Prostate gland (tissue), 2 donors: ENCODE measurements at regions not wholly inside any gene's neighbourhood (a gene's known extent, or its start where the extent isn't known, plus 50 kb on each side); places are given as distances from the start of the nearest gene placed in this dataset.

ENCODE experiments used
- DNase-seq: peaks from one replicate; pipeline ENCODE4 v3.0.0-alpha.2; 2019; ENCODE audit warnings: low spot score
- H3K27ac ChIP-seq, 2 donors: fragments of 200-600 bp; sonication (generic); 2 replicates each; pipeline ENCODE4 v1.5.1; 2017 to 2019
- H3K27me3 ChIP-seq: fragments of 200-600 bp; sonication (generic); replicated peaks from 2 replicates; pipeline ENCODE4 v1.5.1; 2019; ENCODE audit not compliant: insufficient read depth
- H3K36me3 ChIP-seq, 2 donors: fragments of 200-600 bp; sonication (generic); 1 replicate in 1 of 2; 2 replicates in 1 of 2; pipeline versions ENCODE4 v1.5.1 to v1.8.1; 2017 to 2019
- H3K4me1 ChIP-seq: fragments of 200-600 bp; sonication (generic); replicated peaks from 2 replicates; pipeline ENCODE4 v1.5.1; 2019
- H3K4me3 ChIP-seq, 2 donors: fragments of 200-600 bp; sonication (generic); 2 replicates each; pipeline ENCODE4 v1.5.1; 2017 to 2019
- H3K9me3 ChIP-seq: fragments of 200-600 bp; sonication (generic); 2 replicates; pipeline ENCODE4 v1.5.1; 2017
- CTCF ChIP-seq, 4 experiments: fragments of 200-600 bp in 2 of 4; fragments of 450-650 bp in 2 of 4; sonication (generic) in 2 of 4; IDR thresholded peaks; 1 replicate in 3 of 4; 2 replicates in 1 of 4; pipeline ENCODE4 v1.5.1; 2016 to 2019; ENCODE audit warnings: antibody characterized with exemption in 4 of 4, mild to moderate bottlenecking in 2 of 4, moderate library complexity in 2 of 4
- POLR2A ChIP-seq: fragments of 450-650 bp; IDR thresholded peaks from one replicate; pipeline ENCODE4 v1.6.1; 2016; ENCODE audit warnings: antibody characterized with exemption, mild to moderate bottlenecking
- POLR2AphosphoS5 ChIP-seq: sonication (generic); formaldehyde crosslinking; IDR thresholded peaks from one replicate; pipeline ENCODE4 v1.6.1; 2017; ENCODE audit warnings: antibody characterized with exemption
- WGBS: methylation state at CpG from one replicate; pipeline ENCODE4 v1.1.5; 2018; 5-methylcytosine and 5-hydroxymethylcytosine counted together
- intact Hi-C: fragments of 100-400 bp; cut with DNase I; formaldehyde crosslinking; loops from one replicate; pipeline ENCODE4 v1.14.2; 2022

DNA sequence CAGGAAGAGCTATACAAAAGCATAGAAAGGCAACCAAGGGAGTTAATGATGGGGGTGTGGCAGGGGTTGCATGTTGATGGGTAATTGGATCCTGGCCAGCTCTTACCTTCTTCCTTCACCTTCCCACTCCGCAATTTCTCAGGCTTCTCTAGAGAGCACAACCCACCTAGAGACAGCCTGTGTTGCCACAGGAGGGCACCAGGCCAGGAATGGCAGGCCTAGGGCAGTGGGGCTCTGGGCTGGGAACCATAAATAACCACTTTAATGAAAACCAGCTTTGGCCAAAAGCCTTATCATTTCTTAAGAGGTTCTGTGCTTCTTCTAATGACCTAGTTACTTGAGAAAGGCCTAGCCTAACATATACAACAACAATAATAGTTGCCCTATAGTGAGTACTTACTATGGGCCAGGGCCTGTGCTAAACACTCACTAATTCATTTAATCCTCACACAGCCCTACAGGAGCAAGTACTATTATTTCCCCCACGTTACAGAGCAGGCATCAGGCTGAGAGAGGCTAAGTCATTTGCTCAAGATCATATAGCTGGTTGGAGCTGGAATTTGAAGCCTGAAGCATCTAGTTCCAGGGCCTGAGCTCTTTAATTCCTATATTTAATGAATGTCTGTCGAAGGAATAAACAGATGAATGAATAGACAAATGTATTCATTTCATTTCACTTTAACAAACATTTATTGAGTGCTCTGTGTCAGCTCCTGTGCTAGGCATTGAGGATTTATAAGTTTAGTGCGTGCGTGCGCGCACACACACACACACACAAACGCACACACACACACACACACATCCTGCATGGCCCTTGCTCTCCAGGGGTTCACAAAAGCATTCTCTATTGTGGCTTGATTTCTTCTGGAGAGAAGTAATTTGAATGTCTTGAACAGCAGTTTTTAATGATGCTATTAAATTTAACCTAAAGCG lies 66.8 kb downstream of the RTL9 start:
- H3K4me1 ChIP-seq = no peaks in the 10 kb centered on the region

GRCh38 chrX:110426155-110426504 lies 67.5 kb downstream of the RTL9 start:
- Histone ChIP-seq H3K4me3 (no peak overlapping the region), H3K36me3 (no peaks in the 10 kb centered on the region), H3K27ac (no peak overlapping the region), H3K4me1 (no peaks in the 10 kb centered on the region), H3K27me3 (no peaks in the 10 kb centered on the region), H3K9me3 (no peaks in the 10 kb centered on the region)
- WGBS = 78% methylated on average over 6 of the region's 6 CpGs
- no peak for TF ChIP-seq POLR2A
- TF ChIP-seq POLR2AphosphoS5 = no peak
- no peak for TF ChIP-seq CTCF (IDR thresholded peaks at IDR 0.05)
- DNase-seq = no peak
- intact Hi-C loops = no loop called here

More for the DNA sequence above, 66.8 kb downstream of the RTL9 start:
- H3K4me3 ChIP-seq = no peak overlapping the region
- H3K9me3 ChIP-seq = no peaks in the 10 kb centered on the region
- intact Hi-C loops = no loop called here
- no peak for DNase-seq
- no peak overlapping the region for H3K27ac ChIP-seq
- WGBS = 79% methylated on average over 9 of the region's 9 CpGs
- H3K27me3 ChIP-seq = no peaks in the 10 kb centered on the region
- no peaks in the 10 kb centered on the region for H3K36me3 ChIP-seq
- TF ChIP-seq POLR2AphosphoS5 = no peak
- no peak for TF ChIP-seq CTCF (IDR thresholded peaks at IDR 0.05)
- TF ChIP-seq POLR2A = no peak

DNA sequence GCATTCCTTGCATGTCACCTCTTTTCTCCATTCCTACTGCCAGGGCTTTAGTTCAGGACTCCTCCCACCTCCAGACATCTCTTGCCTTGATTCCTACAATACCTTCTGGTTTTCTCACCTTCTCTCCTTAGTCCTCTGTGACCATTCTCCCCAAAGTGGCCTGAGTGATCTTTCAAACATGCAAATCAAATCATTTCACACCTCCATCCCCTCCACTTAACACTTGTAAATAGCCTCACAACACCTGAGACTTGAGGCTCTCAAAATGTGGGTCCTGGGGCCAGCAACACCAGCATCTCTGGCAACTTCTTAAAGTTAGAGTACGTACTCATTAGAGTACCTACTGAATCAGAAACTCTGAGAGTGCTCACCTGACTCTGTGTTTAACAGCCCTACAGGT lies 68.4 kb downstream of the RTL9 start:
- H3K4me3 ChIP-seq = no peak overlapping the region
- H3K27ac ChIP-seq = no peak overlapping the region
- no peak for TF ChIP-seq CTCF (IDR thresholded peaks at IDR 0.05)
- no peaks in the 10 kb centered on the region for H3K4me1 ChIP-seq
- no peak for DNase-seq
- H3K36me3 ChIP-seq = no peaks in the 10 kb centered on the region
- H3K27me3 ChIP-seq = no peaks in the 10 kb centered on the region
- intact Hi-C loops = no loop called here
- 100% methylated on average over 1 of the region's 1 CpG for WGBS
- H3K9me3 ChIP-seq = no peaks in the 10 kb centered on the region

DNA sequence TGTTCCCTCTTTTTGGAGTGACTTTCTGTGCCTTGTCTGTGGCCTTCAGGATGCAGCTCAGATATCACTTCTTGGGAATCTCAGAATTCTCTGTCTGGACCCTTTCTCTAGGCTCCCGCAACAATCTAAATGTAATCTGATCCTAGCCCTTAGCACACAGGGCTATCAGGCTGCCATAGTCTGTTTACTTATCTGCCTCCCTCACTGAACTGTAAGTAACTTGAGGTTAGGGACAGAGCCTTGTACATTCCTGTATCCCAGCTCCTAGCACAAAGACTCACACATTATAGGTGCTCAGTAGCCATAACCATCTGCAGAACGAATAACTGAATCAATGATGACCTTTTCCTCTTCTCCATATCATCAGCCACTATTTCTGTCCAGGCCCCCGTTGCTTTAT lies 69.5 kb downstream of the RTL9 start:
- Histone ChIP-seq H3K4me3 (no peak overlapping the region), H3K27me3 (no peaks in the 10 kb centered on the region), H3K27ac (no peak overlapping the region), H3K36me3 (no peaks in the 10 kb centered on the region), H3K9me3 (no peaks in the 10 kb centered on the region), H3K4me1 (no peaks in the 10 kb centered on the region)
- intact Hi-C loops = no loop called here
- no peak for TF ChIP-seq POLR2A
- TF ChIP-seq CTCF (IDR thresholded peaks at IDR 0.05) = no peak
- no peak for TF ChIP-seq POLR2AphosphoS5
- DNase-seq = no peak
- WGBS = 73% methylated on average over 3 of the region's 3 CpGs
